Epidermal melanocyte (primary cell): ENCODE measurements at regions not wholly inside any gene's neighbourhood (a gene's known extent, or its start where the extent isn't known, plus 50 kb on each side); places are given as distances from the start of the nearest gene placed in this dataset.
"Not testable (repeated sequence)": the region's sequence is repeated elsewhere in the genome, so short reads cannot be mapped to it uniquely, and the experiment has no call there.

ENCODE experiments used
- DNase-seq: peaks from one replicate; pipeline ENCODE4 v3.0.0; 2011; ENCODE audit warnings: low spot score; ENCODE audit not compliant: insufficient read length

- no peak for DNase-seq
These were observed 417.4 kb downstream of the MFSD1 start for GRCh38 chr3:159219231-159219630.

DNA sequence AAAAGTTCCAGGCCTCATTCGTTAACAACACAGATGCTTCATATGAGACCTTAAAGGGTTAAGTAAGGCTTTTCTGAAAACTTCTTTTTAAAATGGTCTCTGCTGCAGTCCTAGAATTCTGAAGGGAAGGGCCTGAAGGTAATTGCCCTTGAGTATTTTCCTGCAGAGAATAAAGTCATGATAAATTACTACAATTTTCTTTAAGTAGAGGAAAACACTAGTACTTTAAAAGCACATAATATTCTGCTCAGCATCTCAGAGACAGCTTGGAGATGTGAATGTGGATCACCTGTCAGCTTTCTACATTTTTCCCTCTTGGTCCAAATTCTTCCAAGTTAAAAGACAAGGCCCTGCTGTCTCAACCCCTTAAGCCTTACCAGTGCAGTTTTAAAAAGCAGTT, 419.5 kb downstream of the MFSD1 start:
- no peak for DNase-seq

DNA sequence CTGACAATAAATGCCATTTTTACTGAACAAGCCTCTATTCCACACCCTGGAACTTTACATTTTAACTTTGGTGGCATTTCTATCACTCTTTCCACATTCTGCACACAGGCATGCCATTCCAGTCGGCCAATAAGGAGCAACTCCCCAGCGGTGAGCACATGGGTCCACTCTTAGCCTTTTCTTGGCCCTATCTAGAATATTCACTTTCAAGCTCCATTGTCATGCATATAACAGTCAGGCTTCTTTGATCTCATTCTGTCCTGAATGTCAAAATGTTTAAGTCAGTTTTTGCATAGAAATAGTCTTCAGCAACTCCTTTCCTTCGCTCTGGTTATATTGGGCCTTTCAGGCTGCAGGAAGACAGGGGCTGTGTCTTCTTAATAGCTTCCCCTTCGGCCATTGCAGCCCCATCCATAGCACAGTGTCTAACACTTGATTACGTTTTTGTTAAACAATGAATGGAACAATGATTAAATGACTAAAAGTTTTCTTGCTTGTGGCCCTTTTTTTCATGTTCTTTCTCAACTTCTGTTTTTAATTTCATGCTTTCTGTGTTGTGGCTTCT, 427.3 kb downstream of the MFSD1 start:
- no peak for DNase-seq

- no peak for DNase-seq
These were observed 431.1 kb downstream of the MFSD1 start for GRCh38 chr3:159232966-159233365.

DNA sequence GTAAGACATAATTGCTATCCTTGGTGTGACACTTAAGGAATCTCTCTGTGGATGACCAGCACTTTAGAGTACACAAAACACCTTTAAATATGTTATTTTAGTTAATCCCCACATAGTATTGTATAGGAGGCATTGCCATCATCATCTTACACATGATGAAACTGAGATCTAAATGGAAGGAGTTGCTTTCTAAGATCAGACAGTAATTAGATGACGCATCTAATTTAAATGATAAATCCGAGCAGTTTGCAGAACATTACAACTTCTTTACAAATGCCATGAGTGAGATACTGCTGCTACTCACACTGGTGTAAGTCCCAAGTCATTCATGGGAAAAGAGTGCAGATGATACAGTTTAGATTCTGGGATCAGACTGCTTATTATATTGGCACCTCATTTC, 431.9 kb downstream of the MFSD1 start:
- DNase-seq, result no peak

DNA sequence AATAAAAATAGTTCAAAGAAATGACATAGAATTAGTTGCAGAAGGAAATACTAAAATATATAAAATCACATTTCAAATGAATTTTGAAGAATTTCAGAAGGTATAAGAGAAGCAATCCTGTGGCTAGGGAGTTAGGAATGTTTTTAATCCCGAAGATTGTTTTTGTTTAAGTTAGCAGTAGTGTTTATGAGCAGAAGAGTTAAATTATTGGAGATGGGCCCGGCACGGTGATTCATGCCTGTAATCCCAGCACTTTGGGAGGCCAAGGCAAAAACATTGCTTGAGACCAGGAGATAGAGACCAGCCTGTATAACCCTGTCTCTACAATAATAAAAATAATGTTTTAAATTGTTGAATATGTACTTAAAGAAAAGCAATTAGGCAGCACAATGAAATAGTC, 432.5 kb downstream of the MFSD1 start:
- no peak for DNase-seq

GRCh38 chr3:159236321-159236720, 434.5 kb downstream of the MFSD1 start:
- no peak for DNase-seq

GRCh38 chr3:159237226-159237625, 435.4 kb downstream of the MFSD1 start:
- DNase-seq, result no peak

DNA sequence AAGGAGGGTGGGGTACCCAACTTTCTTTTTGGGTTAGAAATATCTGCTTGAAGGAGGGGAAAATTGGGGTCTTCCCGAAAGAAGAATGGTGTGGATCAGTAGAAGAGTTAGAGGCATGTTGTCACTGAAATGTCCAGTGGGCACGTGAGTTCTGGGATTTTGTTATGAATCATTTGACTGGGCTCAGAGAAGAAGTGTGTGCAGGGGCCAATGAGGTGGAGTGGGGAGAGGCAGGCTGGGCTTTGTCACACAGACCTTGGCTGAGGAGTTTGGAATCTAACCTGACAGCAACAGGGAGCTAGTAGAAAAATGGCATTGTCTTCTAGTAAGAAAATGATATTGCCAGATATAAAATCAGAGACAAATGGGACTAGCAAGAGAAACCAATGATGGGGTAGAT, 436.8 kb downstream of the MFSD1 start:
- no peak for DNase-seq

GRCh38 chr3:159239059-159239458, 437.2 kb downstream of the MFSD1 start:
- no peak for DNase-seq

DNA sequence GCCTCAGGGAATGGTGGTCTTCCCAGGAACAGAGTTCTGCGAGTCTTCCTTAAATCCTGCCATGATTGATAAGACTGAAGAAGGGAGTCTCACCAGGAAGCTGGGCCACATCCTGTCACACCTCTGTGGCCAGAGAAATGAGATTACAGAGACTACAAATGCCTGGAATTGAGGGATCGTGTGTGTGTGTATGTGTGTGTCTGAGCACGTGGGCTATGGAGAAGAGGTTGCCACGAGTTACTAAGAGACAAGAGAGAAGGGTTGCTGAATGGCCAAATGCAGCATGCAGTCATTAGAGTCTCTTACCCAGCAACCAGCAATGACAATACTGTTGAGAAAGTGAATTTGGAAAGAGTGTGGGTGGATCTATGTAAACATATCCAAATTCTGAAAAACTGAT, 443.1 kb downstream of the MFSD1 start:
- no peak for DNase-seq

- DNase-seq, result no peak
These were observed 444.0 kb downstream of the MFSD1 start for GRCh38 chr3:159245871-159246270.

DNA sequence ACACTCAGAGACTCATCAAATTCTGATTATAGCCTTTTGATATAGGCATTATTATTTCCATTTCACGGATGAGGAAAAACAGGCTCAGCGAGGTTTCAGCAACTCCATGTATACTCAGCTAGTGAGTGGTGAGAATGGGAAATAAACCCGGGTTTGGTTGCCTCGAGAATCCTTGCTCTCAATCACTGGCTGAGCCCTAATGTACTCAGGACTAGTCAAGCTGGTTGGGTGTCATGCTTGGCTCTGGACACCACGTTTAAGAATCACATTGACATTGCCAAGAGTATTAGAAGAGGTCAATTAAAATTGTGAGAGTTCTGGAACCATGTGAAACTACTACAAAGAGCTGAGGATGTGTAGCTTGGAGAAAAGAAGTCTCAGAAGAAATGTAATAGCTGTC, 444.5 kb downstream of the MFSD1 start:
- no peak for DNase-seq

DNA sequence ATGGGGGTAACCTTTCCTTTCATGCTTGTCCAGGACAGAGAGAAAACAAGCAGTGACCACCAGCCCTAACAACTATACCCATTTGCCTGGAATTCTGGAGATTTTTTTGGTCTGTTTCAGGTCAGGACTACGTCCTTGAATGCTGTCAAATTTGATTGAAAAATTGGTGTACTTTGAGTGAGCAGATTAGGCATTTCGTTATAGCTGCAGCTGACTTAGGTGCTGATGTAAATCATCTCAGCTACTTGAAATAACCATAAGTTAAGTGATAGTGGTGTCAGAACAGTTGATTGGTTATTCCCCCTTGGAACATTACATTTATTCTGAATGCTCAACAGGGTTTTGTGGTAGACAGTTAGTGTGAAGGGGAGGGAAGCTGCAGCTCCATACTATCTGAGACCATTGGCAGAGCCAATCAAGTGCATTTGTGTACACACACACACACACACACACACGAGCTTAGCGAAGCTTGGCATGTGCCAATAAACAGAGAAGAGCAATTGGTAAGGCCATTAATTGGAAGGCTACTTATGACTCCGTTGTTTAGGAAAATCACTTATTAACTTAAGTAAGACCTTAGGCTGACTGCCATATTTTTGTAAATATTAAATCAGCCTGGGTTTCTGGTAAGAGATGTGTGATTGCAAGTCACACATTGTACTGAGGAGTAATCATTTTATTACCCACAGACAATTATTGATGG, 447.8 kb downstream of the MFSD1 start:
- no peak for DNase-seq

GRCh38 chr3:159250961-159251360, 449.1 kb downstream of the MFSD1 start:
- no peak for DNase-seq

- no peak for DNase-seq
These were observed 450.4 kb downstream of the MFSD1 start for GRCh38 chr3:159252274-159252673.

DNA sequence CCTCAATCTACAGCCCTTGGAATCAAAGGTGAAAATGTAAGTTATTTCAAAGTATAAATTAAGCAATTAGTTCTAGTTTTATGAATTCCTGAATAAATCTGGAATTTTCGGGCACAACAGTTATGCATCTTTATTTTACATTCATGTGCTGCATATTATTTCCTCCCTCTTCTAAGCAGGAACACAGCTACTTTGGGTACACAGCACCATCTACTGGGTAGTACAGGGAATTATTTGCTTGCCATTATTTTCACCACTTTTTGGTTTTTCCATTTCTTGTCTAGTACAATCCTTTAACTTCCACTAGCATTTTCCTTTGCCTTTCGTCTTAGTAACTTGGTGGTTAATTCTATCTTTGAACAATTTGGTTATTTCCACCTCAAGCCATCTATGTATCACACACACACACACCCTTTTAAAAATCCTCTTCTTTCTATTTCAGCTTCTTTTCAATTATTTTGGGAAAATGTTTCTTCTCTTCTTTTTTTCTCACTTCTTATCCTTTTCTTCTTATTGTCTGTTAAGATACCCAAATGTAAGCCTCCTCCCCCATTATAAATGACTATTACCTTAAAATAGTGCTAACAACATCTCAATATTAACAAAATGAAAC, 451.0 kb downstream of the MFSD1 start:
- DNase-seq, result no peak

- DNase-seq, result no peak
These were observed 452.0 kb downstream of the MFSD1 start for GRCh38 chr3:159253860-159254259.

- DNase-seq, result no peak
These were observed 456.1 kb downstream of the MFSD1 start for GRCh38 chr3:159257954-159258353.

DNA sequence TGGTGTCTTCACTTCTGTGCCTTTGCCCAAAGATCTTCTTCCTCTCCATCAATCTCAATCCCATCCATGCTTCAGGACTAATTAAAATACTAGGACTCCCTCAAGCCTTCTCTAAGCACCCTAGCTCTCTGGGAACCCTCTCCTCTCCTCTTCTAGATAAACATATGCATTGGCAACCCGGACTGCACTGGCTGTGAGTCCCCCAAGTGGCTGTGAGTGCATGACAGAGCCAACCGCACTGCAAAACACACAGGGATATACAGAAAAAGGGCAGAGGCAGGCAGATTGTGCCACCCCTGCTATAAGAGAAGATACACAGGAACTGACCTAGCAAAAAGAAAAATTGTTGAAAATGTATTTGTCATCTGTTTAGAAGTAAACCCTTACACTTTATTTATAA, 457.1 kb downstream of the MFSD1 start:
- no peak for DNase-seq

DNA sequence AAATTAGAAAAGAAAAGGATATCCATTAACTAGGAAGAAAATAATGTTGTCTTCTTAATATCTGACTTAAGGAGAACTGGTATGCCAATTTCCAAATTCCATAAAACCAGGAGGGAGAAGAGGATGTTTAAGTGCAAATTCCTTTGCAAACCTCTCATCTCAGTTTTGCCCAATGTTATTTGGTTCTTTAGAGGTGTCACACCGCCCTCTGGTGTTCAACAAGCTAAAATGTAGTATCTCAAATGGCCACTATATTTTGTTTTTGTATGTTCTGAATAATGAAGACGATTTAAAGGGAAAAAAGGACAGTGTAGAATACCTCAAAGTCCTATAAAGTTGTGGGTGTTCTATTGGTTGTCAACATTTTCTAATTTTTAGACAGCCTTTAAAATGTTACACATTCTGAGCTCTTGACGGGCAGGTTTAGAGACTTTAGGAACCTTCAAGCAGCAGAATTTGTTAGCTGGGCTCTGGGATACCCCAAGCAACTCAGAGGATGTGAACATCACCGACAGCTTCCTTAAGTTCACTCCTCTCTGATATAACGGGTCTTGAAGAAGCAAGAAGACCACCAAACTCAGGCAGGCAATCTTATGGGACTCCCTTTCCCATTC, 458.3 kb downstream of the MFSD1 start:
- no peak for DNase-seq

GRCh38 chr3:159261333-159261732, 459.5 kb downstream of the MFSD1 start:
- not testable (repeated sequence) for DNase-seq
